ENCODE measurements at regions not wholly inside any gene's neighbourhood (a gene's known extent, or its start where the extent isn't known, plus 50 kb on each side); places are given as distances from the start of the nearest gene placed in this dataset.
"Not testable (repeated sequence)": the region's sequence is repeated elsewhere in the genome, so short reads cannot be mapped to it uniquely, and the experiment has no call there.

DNA sequence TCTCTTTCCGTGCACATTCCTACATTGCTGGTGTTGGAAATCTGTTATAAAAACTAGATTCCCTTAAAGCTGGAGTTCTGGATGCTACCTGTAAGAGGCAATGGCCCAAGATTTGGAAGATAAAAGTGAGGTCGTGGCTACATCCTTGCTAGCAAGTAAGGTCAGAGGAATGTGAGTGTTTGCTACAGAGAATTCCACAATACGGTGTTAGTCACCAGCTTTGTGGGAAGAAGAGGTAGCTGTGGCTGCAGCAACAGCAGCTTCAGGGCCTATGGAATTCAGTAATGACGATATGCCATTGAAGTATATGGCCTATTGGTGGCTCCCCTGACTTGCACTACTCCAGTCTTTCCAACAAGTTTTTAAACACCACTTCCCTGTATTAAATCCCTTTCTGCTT lies 227.7 kb upstream of the TMEM260 start:
- DNase-seq (ENCODE audit: insufficient read length, low spot score) (no peak), FAIRE-seq (no peak)

DNA sequence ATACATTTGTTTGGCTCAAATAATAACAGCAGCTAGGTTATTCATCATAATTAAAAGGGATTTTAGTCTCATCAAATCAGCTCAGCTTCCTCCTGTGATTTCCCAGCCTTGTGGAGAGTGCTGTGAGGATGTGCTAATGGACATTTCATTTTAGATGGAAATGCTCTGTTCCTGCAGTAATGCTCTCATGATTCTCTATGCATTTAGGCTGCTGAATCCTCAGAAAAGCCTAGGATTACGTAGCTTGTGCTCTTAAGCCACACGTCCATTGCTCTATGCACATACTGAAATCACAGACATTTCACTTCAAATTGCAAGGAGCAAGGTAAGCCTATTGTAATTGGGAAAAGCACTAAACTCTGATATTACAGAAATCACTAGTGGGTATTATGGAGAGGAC lies 226.6 kb upstream of the TMEM260 start:
- no peak for FAIRE-seq

DNA sequence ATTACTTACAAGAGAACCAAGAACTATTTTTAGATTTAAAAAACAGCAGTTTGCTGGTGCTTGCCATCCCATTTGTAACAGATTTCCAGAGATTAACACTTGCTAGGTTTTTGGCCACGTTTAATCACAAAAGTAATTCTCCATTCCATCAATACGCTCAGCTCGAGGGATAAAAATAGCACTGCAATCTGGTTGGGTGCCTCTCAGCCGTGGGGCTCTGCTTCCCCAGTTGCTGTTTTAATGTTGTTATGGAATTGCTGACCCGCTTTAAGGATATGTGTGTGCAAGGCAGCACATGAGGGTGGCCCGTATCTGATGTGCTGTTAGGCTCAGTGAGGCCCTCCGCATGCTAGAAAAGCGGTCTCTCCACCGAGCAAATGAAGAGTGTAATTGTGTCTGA lies 222.2 kb upstream of the TMEM260 start:
- no peak for DNase-seq (ENCODE audit: insufficient read length, low spot score)
- no peak for FAIRE-seq

More for the DNA sequence above, 226.6 kb upstream of the TMEM260 start:
- DNase-seq (ENCODE audit: insufficient read length, low spot score): no peak

DNA sequence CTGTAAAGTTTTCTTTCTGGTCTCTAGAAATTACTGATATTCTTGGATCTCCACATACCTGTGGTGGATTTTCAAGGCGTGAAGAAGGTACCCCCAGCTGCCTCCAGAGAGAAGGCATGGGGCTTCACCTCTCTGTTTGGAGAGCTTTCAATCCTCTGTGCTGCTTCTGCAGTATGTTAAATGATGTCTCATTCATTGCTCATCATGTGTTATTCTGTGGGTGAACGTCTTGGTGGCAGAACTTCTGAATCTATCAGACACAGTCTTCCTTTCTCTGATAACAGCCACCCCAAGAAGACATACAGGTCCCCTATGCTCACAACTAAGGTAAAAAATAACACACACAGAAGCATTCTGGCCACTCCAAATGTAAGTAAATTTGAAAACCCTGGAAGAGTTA lies 221.3 kb upstream of the TMEM260 start:
- DNase-seq (ENCODE audit: insufficient read length, low spot score): no peak
- no peak for FAIRE-seq

DNA sequence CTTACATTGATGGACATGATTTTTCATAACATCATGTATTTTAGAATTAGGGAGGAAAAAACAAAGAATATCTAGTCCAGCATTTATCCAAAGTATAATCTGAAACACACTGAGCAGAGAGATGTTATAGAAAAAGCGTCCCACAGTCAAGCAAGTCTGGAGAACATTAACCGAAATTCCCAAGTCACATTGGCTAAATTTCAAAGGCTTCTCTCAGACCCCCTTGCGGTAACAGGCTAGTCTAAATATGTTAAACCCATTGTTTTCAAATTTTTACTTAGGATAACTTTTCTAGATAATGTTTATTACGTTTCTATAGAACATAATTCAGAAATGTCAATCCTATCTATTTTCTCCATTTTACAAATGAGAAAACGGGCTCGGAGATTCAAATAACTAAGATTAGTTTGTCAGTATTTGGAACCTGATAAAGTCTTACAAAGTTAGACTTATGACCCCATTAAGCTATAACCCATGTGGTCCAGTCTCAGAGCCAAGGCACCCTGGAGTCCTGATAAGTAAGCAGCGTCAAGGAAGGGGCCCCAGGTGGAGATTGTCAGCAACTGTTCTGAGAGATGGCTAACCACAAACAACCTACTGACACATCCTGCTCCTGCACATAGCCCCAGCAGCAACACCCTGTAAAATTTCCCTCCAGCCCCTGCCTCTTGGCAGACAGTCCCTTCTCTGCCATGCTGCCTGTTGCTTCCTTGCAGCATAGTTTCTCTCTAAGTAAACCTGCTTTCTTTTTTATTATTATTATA lies 220.6 kb upstream of the TMEM260 start:
- FAIRE-seq (no peak), DNase-seq (ENCODE audit: insufficient read length, low spot score) (no peak)

DNA sequence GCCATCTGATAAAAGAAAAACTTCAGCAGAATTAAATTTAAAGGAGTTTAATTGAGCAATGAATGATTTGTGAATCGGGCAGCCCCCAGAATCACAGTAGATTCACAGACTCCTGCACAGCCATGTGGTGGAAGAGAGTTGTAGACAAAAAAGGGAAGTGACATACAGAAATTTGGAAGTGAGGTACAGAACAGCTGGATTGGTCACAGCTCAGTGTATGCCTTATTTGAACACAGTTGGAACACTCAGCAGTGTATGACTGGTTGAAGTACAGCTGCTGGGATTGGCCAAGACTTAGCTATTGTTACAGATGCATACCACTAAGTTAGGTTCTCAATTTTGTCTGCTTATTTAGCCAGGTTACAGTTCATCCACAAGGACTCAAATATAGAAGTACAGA lies 213.9 kb upstream of the TMEM260 start:
- not testable (repeated sequence) for DNase-seq (ENCODE audit: insufficient read length, low spot score); FAIRE-seq

DNA sequence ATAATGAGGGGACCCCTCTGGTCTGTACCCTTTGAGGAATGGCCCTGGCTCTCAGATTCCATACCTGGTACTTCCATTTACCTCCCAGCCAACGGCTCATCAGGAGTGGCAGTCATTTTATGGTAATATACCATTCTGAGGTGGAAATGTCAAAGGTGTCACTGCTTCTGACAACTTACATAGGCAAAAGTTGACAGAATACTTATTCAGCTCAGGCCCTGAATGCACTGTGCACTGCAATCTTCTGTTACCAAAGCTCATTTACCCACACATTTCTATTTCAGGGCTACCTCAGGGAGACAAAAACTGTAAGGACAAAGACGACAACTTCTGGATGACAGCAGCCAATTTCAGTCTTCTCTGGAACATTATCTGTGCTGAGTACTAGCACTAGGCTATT lies 212.2 kb upstream of the TMEM260 start:
- FAIRE-seq (no peak), DNase-seq (ENCODE audit: insufficient read length, low spot score) (no peak)

DNA sequence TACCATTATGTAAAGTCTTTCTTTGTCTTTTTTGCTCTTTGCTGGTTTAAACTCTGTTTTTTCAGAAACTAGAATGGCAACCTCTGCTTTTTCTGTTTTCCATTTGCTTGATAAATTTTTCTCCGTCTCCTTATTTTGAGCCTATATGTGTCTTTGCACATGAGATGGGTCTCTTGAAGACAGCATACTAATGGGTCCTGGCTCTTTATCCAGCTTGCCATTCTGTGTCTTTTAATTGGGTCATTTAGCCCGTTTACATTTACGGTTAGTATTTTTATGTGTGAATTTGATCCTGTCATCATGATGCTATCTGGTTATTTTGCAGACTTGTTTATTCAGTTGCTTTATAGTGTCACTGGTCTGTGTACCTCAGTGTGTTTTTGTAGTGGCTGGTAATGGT lies 207.9 kb upstream of the TMEM260 start:
- no peak for DNase-seq (ENCODE audit: insufficient read length, low spot score)
- FAIRE-seq: no peak

DNA sequence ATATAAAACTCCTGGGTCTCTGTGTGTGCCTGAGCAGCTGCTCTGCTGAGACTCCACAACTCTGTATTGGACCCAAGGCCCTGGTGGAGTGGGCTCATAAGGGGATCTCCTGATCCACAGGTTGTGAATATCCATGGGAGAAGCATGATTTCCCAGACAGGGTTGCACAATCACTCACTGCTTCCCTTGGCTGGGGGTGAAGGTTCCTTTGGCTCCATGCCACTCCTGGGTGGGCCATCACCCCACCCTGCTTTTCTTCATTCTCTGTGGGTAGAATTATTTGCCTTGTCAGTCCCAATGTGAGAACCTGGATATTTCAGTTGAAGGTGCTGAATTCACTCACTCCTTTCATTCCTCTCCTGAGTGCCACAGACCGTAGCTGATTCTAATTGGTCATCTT lies 205.2 kb upstream of the TMEM260 start:
- DNase-seq (ENCODE audit: insufficient read length, low spot score): no peak
- no peak for FAIRE-seq

DNA sequence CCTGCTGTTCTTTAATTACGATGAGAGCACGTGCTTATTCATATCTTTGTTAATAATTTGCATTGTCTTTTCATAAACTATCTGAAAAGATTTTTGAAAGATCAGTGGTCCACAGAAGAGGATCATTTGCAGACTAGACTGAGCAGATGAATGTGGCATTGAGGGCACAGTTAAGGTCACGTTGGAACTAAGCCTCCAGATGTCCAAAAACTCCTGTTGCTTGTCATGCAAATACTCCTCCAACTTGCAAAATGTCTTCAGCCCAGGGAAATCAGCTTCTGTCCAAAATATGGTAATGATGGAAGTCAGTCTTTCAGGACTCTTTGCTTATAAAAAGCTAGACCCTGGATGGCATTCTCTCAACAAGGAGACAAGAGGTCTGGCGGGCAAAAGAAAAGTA lies 201.6 kb upstream of the TMEM260 start:
- FAIRE-seq: no peak
- no peak for DNase-seq (ENCODE audit: insufficient read length, low spot score)

DNA sequence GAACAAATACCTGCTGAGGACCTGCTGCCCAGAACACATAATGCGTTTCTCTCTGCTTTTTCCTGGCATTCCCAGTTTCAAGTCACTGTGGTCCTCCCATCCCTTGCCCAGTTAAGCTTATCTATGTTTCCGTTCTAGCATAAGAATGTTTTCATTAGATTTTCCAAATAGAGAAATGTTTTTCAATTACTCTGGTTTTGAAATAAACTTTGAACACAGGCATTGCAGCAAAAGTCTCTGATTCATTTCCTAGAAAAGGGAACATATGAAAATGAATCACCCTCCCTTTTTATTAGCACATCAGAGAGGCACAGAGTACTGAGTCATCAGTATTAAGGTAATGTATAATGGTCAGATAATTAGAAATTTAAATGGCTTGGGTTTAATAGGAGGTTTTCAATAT lies 201.1 kb upstream of the TMEM260 start:
- DNase-seq (ENCODE audit: insufficient read length, low spot score) (no peak), FAIRE-seq (no peak)

DNA sequence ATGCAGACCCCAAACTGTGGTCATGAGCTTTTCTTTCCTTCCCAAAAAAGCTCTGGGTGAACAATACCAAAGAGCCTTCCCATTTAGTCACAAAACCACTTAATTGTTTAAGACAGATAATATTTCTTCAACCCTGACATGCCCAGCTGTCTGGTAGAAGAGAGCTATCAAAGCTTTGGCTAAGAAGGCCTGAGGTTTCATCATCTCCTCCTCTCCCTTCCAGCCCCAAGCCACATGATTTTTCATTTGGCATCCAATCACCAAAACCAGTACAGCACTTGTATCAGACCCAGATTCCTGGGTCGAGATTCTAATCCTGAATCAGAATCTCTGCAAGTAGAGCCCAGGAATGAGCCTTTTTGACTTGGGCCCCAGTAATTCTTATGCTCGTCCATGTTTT lies 199.6 kb upstream of the TMEM260 start:
- FAIRE-seq: no peak
- no peak for DNase-seq (ENCODE audit: insufficient read length, low spot score)

DNA sequence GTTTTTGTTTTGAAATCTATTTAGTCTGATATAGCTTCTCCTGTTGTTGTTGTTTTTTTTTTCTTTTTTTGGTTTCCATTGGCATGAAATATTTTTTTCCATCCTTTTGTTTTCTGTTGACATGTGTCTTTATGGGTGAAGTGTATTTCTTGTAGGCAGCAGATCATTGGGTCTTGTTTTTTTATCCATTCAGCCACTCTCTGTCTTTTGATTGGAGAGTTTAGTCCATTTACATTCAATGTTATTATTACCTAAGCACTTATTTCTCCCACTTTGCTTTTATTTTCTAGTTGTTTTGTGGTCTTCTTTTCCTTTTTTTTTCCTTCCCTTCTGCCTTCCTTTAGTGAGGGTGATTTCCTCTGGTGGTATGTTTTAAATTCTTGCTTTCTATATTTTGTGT lies 193.6 kb upstream of the TMEM260 start:
- DNase-seq (ENCODE audit: insufficient read length, low spot score) (no peak), FAIRE-seq (no peak)

DNA sequence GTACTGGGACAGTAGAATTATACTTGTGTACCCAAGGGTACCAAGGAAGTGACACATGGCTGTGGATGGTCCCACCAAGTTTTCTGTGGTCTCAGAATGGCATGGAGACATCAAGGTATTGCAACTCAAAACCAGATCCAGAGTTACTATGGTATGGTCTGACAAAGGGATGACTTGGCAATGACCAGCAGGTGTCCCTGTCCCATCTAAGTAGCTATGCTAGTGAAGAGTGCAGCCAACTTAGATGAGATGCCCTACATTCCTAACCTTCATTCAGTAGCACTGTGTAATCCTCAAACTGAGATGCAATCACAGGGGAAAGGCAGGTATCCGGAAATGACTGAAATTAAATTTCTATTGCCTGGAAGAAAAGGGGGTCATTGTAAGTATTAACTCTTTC lies 188.7 kb upstream of the TMEM260 start:
- DNase-seq (ENCODE audit: insufficient read length, low spot score) (no peak), FAIRE-seq (no peak)

DNA sequence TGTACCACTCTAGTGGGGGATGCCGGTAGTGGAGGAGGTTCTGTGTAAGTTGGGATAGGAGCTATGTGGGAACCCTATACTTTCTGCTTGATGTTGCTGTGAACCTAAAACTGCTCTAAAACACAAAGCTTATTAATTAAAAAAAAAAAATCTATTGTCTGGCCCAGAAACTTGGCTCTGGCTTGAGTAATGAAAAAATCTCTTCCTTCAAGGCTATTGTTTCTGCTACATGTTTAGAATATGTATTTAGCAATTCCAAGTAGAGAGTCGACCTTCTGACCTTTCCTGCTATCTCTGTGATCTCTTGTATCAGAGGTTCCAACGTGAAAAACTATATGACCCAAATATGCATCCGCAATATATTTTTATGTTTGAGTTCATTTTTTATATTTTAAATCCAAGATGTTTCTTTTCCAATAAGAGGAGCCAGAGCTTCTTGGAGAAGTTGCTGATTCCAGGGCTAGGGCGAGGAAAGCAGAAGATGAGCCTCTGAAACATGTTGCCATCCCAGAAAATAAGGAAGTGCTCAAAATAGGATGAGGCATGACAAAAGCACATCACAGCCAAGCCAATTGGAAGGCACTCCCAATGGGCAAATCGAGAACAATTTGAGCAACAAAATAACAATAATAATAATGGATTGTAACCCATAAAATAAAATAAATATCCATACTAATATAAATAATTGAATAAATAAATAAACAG lies 184.6 kb upstream of the TMEM260 start:
- DNase-seq (ENCODE audit: insufficient read length, low spot score): no peak
- FAIRE-seq: no peak

DNA sequence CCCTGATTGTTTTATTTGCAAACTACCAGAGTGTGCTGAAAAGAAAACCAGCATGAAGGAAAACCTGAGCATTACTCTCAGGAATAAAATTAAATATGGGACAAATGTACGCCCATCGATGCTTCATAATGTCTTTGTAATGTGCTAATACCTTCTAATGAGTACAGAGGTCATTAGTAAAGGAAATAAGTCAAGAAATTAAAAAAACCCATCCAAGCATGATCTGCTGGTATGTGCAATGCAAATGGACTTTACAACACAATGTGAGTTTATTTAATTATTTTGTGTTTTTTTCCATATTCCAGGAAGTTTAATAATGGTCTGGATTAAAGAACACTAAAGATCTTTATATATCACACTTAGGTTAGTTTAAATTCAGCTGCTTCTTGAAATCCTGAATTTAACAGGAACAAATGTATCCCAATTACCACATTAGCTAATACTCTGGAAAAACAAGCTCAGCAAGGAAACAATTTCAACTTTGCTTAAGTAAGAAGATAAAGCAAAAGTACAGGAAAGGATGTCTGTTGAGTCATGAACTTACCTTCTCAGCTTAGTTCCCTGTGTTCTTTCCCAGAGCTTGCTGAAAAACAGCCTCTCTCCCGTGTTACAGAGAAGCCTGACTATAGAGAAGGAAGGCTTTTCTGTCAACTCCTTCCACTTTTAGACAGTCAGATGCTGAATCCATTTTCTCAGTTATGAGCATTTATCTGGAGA lies 179.3 kb upstream of the TMEM260 start:
- DNase-seq (ENCODE audit: insufficient read length, low spot score) (no peak), FAIRE-seq (no peak)

DNA sequence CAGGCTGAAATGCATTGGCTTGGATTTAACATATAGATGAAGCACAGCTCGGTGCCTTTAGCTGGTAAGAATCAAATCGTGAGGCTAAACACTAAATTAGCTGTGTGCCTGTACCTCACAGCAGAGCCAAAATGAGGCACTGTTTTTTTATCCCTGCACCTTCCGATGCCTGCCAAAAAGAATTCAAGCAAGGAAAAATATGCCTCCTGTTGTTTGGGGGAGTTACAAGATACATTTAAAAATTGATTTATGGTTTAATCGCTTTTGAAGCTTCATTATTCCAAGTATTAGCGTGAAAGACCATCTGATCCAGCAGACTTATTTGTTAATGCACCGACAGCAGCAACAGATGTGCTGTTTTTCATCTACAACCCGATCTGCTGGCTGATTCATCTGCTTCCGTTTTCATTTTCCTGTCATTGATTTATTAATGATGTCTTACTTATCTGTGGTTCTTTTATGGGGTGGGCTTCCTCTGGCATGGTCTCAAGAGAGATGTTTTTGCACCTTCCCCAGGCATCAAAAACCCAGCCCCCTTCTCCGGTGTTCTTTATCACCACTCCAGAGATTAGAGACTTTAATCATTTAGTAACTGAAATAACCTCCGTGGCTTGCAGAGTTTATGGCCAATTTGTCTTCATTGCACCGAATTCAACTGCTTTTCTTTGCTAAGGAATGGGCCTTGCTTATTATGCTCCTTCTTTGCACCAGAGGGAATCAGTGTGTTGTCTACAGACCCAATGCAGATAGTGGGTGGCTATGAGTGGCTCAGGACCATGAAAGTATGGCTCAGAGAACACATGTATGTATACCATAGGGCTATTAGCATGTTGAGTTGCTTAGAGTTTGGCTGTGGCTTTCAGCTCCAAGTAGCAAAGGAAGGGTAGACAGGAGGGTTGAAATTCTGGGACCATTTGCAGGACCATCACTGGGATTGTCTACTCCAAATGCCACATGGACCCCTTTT lies 166.8 kb upstream of the TMEM260 start:
- FAIRE-seq (no peak), DNase-seq (ENCODE audit: insufficient read length, low spot score) (no peak)

DNA sequence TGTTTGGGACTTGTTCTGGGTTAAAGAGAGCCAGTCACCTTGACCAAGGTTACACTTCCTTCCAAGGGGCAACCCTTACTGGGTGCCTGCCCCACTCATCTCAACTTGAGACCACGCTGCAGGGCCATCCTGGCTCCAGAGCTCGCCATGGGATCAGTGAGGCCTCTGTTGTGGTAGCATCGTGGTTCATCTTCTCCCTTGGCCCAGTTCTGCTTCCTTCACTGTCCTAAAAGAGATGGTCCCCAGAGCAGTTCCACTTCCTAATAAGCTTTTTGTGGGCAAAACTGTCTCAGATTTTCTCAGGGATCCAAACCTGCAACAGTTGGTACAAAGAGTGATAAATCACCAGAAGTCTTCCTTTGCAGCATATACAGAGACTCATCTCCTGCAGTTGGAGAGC lies 165.9 kb upstream of the TMEM260 start:
- no peak for FAIRE-seq
- DNase-seq (ENCODE audit: insufficient read length, low spot score): no peak

DNA sequence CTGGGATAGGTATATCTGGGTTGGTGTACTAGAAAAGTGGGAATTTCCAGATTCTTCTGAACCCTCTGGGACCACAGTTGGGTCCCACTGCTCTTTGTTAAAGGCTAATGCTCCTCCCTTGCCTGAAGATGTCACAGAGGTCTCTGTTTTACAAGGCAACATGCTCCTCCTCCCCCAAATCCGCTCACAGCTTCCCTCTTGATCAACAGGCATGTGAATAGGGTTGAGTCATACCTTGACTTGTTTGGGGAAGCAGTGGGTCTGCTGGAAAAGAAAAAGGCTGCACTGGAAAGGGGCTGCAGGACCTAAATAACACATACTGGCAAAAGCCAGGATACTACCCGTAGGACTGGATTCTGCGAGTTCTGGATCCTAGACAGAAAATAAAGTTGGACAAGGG lies 165.4 kb upstream of the TMEM260 start:
- no peak for FAIRE-seq
- DNase-seq (ENCODE audit: insufficient read length, low spot score): no peak

DNA sequence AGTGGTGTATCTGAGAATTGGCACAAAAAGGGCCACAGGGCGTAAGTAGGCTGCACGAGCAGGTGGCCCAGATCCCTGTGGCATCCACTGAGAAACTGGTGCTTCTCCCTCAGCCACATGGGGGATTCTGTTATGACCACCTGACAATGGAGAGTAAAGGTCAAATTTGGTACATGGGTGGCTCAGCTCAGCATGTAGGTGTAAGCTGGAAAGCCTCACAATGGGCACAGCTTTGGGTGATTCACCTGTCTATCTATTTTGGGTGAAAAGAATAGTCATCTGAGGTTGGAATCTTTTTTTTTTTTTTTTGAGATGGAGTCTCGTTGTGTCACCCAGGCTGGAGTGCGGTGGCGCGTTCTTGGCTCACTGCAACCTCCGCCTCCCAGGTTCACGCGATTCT lies 163.4 kb upstream of the TMEM260 start:
- DNase-seq (ENCODE audit: insufficient read length, low spot score): no peak
- no peak for FAIRE-seq

DNA sequence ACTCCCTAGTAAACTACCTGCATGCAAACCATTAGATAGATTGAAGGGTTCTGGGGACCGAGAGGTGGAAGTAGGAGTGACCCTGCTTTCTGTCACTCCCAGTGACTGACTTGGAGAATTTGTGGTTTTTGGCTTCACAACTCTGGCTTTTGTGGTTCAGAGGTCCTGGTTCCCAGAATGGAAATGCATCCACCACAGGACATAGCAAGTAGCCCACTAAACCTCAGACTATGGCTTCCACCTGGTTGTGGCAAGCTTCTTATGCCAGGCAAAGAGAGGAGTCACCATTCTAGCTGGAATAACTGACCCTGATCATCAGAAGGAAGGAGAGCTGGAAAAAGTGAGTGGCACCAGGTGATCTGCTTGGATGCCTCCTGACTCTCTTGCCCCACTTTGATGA lies 162.4 kb upstream of the TMEM260 start:
- FAIRE-seq: no peak

More for the DNA sequence above, 162.4 kb upstream of the TMEM260 start:
- no peak for DNase-seq (ENCODE audit: insufficient read length, low spot score)
